Fibroblast of skin of back (primary cell): ENCODE measurements at regions not wholly inside any gene's neighbourhood (a gene's known extent, or its start where the extent isn't known, plus 50 kb on each side); places are given as distances from the start of the nearest gene placed in this dataset.
"Not testable (repeated sequence)": the region's sequence is repeated elsewhere in the genome, so short reads cannot be mapped to it uniquely, and the experiment has no call there.

Experiments
- DNase-seq: peaks from one replicate; pipeline ENCODE4 v3.0.0-alpha.2; 2013

DNA sequence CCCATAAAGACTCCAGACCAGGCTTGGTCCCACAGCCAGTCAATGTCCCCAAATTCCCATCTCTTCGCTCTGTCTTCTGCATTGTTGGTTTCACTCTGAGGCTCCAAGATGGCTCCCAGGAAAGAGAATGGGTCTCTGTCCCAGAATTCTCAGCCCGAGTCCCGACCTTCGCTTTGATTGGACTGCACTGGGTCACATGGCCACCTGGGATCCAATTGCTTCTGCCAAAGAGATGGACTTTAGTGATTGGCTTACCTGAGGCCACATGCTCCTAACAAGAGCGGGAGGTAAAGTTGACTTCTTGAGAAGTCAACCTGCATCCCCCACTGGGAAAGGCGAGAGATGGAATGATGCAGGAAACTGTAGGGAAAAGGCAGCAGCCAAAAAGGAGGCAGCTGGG is 104.7 kb upstream of the PMEPA1 start:
- DNase-seq, result no peak

- DNase-seq, result no peak
Observed at GRCh38 chr20:57813509-57814269, 103.9 kb upstream of the PMEPA1 start.

DNA sequence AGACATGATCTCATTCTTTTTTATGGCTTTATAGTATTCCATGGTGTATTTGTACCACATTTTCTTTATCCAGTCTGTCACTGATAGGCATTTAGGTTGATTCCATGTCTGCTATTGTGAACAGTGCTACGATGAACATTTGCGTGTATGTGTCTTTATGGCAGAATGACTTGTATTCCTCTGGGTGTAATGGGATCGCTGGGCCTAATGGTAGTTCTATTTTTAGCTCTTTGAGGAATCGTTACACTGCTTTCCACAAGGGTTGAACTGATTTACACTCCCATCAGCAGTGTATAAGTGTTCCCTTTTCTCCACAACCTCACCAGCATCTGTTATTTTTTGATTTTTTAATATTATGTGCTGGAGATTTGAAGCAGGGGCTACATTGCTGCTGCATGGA is 102.8 kb upstream of the PMEPA1 start:
- not testable (repeated sequence) for DNase-seq

DNA sequence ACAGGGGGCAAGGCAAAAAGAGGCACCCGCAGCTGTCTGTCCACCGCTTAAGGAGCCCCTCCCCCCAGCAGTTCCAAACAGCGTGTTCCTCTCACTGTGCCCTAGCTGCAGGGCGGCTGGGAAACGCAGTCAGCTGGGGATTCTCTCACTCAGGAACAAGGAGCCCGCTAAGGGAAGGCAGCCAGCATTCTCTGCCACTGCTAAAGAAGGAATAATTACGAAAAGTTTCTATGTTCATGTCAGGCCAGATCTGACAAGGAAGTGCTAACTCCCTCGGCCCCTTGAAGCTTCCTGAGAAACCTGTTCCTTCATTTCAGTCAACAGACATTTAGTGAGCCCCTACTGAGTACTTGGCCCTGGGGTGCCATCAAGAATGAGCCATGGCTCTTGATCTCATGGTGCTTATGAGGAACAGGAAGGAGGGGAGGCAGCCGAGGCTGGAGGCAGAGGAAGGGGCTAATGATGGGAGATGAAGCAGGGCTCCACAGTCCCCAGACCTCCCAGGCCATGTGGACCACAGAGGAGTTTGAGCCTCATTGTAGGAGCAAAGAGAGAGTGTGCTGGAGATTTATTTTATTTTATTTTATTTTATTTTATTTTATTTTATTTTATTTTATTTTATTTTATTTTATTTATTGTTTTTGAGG is 101.7 kb upstream of the PMEPA1 start:
- DNase-seq, result no peak

GRCh38 chr20:57810511-57811373 is 100.9 kb upstream of the PMEPA1 start:
- DNase-seq, result no peak

DNA sequence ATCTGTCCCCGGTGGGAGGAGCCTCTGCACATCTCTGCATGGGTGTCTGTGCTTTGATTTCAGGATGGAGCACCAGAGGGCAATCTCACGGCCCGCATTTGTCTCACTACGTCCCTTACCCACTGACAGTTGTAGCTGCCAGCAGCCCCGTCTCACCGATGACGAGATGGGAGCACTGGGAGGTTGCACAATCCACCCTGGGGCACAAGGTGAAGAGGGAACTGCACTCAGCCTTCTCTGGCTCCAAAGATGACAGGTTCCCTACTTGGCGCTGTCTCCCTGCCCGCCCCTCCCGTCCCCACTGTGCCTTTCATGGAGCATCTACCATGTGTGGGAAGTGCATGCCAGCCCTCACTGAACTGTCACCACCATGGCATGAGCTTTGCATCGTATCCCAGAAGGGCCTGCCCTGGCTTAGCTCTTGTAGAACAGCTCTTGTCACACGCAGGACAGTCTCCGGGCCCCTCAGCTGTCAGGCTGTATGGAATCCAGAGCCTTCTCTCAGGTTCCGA is 99.9 kb upstream of the PMEPA1 start:
- no peak for DNase-seq

DNA sequence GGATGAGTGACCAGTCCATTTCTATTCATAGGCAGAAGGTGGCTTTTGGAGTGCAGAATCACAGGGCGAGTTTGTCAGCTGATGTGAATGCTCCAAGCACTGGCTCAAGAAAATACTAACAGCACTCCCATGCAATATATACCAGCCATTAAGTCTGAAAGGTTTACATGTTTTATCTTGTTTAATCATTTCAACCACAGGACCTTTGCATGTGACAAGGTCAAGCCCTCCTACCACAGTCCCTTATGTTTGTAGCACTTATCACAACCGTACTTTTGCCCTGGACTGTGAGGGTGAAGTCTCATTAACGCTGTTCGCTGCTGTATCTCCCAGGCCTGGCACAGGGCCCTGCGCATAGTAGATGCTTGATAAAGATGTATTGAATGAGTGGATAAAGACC is 99.3 kb upstream of the PMEPA1 start:
- no peak for DNase-seq

GRCh38 chr20:57808264-57809070 is 98.7 kb upstream of the PMEPA1 start:
- DNase-seq, result no peak

- DNase-seq, result no peak
Observed at GRCh38 chr20:57807401-57808263, 97.8 kb upstream of the PMEPA1 start.

- no peak for DNase-seq
Observed at GRCh38 chr20:57806975-57807374, 97.2 kb upstream of the PMEPA1 start.

DNA sequence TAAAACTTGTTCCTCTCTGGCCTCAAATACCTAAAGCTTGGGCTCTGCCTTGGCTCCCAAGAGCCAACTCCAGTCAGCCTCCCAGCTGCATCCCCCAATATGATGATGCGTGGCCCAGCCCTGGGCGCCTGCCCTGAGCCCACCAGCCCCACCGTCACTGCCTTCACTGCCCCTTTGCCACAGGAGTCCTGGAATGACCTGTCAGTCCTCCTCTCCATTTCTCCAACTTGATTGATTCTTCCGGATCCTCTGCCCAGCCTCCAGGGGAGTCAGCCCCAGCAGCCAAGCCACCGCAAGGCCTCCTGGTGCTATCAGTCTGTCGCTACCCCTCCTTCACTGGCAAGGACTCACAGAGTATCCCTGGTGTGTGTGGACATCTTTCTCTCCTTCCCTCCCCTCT is 96.7 kb upstream of the PMEPA1 start:
- DNase-seq, result no peak

GRCh38 chr20:57805747-57806146 is 95.9 kb upstream of the PMEPA1 start:
- no peak for DNase-seq

DNA sequence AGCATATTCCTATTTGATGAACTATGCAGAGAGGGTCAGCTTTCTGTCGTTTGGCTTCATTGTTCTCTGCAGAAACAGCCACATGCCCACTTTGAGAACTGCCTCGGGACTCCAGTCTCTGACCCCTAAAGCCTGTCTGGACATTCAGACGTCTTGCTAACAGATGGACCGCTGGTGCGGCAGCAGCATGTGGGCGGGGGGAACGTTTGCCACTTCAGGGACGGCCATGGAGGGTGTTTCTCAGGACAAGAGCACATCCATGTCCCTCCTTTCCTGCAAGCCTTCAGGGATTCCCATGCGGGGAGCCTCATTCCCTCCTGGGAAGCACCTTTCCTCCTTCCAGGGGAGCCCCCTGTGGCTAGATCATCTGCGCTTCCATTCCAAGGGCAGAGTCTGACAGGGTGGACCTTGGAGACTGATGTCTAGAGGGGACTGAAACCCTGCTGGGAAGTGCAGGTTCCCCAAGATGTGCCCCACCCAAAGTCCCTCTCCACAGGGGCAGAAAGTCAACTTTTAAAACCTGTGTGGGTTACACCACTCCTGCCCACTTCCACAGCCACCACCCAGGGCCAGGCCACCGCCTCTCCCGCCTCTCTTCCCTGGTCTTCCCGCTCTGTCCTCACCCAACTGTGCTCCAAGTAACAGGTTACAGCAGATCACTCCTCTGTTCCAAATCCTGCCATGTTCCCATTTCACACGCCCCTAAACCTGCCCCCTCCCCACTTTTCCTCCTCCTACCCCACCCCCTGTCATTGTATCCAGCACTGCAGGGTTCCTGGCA is 94.8 kb upstream of the PMEPA1 start:
- no peak for DNase-seq

GRCh38 chr20:57803508-57804005 is 93.7 kb upstream of the PMEPA1 start:
- DNase-seq, result no peak

DNA sequence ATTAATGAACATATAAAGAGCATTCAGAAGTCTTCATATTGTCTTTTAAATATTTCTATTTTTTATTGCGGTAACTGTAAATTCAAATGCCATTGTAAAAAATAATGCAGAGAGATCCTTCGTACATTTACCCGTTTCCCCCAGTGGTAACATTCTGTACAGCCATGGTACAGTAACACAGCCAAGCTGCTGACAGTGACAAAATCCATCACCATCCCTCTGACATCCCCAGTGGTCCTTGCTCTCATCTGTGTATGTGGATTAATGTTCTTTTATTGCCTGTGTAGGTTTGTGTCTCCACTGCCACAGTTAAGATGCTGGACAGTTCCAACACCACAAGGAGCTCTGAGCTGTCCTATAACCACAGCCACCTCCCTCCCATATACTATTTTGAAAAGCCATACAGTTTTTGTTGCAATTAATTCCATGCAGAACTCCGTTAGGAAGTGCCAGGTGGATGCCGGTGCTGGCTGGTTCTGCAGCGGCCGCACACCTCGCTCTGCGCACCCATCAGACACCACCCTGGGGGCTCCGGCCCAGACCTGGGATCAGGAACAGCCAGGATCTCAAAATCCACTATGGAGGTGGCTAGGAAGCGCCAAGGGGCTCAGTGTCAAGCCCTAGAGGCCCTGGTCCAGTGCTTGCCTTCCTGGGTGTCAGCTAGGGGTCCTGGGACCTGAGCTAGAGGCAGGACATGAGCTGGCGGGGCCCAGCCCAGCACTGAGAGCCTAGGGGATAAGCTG is 93.1 kb upstream of the PMEPA1 start:
- DNase-seq, result no peak

GRCh38 chr20:57801581-57801980 is 91.8 kb upstream of the PMEPA1 start:
- no peak for DNase-seq

GRCh38 chr20:57800791-57801430 is 91.1 kb upstream of the PMEPA1 start:
- peak; percentile 13 for DNase-seq

DNA sequence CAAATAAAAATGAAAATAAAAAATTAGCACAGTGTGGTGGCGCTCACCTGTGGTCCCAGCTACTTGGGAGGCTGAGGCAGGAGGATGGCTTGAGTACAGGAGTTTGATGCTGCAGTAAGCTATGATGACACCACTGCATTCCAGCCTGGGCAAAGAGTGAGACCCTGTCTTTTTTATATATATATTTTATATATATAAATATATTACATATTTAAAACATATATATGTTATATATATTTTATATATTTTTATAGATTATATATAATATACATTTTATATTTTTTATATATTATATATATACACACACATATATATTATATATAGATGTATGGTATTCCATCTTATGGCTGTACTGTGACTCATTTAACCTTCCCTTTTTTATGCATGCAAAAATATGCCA is 87.6 kb upstream of the PMEPA1 start:
- no peak for DNase-seq

DNA sequence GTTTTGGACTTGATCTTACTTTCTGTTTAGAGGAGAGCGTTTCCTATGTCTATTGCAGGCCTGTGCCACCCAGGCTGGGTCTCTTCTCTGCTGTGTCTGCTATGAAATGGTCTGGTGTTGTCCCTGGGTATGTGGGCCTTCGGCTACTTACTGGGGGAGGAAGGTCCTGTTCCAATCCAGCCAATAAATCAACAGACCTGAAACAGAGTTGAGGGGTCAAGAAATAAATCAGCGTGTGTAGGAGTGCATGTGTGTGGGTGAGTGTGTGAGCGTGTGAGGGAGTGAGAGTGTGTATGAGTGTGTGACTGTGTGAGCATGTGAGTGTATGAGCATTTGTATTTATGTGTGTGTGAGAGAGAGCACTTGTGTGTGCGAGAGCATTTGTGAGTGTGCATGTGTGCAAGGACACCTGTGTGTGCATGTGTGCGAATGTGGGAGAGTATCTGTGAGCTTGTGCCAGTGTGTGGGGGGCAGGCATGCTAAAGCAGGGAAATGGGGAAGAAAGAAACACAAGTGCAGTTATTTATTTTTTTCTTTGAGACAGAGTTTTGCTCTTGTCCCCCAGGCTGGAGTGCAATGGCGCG is 86.3 kb upstream of the PMEPA1 start:
- no peak for DNase-seq
